Activated effector memory CD4-positive, alpha-beta T cell treated with anti-CD3 and anti-CD28 coated beads, Interleukin-2, amount 50 U/mL, for 16 hours (primary cell): ENCODE measurements at regions not wholly inside any gene's neighbourhood (a gene's known extent, or its start where the extent isn't known, plus 50 kb on each side); places are given as distances from the start of the nearest gene placed in this dataset.
"Not testable (repeated sequence)": the region's sequence is repeated elsewhere in the genome, so short reads cannot be mapped to it uniquely, and the experiment has no call there.

Source experiments
- DNase-seq: peaks from one replicate; pipeline ENCODE4 v3.0.0-alpha.2; 2020

- no peak for DNase-seq
Measured at GRCh38 chr7:101712652-101713051, 83.6 kb upstream of the MYL10 start.

GRCh38 chr7:101714097-101714496, 85.0 kb upstream of the MYL10 start:
- DNase-seq: no peak

- DNase-seq: no peak
Measured at GRCh38 chr7:101717628-101718357, 88.7 kb upstream of the MYL10 start.

- no peak for DNase-seq
Measured at GRCh38 chr7:101718363-101719122, 89.4 kb upstream of the MYL10 start.

GRCh38 chr7:101719123-101719470, 90.0 kb upstream of the MYL10 start:
- no peak for DNase-seq

GRCh38 chr7:101720324-101720723, 91.2 kb upstream of the MYL10 start:
- no peak for DNase-seq

GRCh38 chr7:101722247-101722646, 93.2 kb upstream of the MYL10 start:
- no peak for DNase-seq

GRCh38 chr7:101723835-101724234, 93.6 kb upstream of the CUX1 start:
- DNase-seq: no peak

- DNase-seq: no peak
Measured at GRCh38 chr7:101724957-101725356, 92.5 kb upstream of the CUX1 start.

GRCh38 chr7:101725921-101726320, 91.5 kb upstream of the CUX1 start:
- DNase-seq: no peak

GRCh38 chr7:101727184-101727583, 90.2 kb upstream of the CUX1 start:
- no peak for DNase-seq

GRCh38 chr7:101728128-101728527, 89.3 kb upstream of the CUX1 start:
- no peak for DNase-seq

- DNase-seq: not testable (repeated sequence)
Measured at GRCh38 chr7:101728873-101729240, 88.6 kb upstream of the CUX1 start.

- DNase-seq: no peak
Measured at GRCh38 chr7:101729241-101729883, 88.1 kb upstream of the CUX1 start.

GRCh38 chr7:101731502-101732084, 85.8 kb upstream of the CUX1 start:
- DNase-seq: no peak

GRCh38 chr7:101733713-101734475, 83.5 kb upstream of the CUX1 start:
- no peak for DNase-seq

- DNase-seq: no peak
Measured at GRCh38 chr7:101736084-101736483, 81.3 kb upstream of the CUX1 start.

- DNase-seq: no peak
Measured at GRCh38 chr7:101739775-101740398, 77.5 kb upstream of the CUX1 start.

- no peak for DNase-seq
Measured at GRCh38 chr7:101740981-101741725, 76.3 kb upstream of the CUX1 start.

GRCh38 chr7:101743241-101743994, 74.0 kb upstream of the CUX1 start:
- DNase-seq: peak; percentile 87

- DNase-seq: no peak
Measured at GRCh38 chr7:101743995-101744360, 73.4 kb upstream of the CUX1 start.
